ENCODE measurements at regions not wholly inside any gene's neighbourhood (a gene's known extent, or its start where the extent isn't known, plus 50 kb on each side); places are given as distances from the start of the nearest gene placed in this dataset.

DNA sequence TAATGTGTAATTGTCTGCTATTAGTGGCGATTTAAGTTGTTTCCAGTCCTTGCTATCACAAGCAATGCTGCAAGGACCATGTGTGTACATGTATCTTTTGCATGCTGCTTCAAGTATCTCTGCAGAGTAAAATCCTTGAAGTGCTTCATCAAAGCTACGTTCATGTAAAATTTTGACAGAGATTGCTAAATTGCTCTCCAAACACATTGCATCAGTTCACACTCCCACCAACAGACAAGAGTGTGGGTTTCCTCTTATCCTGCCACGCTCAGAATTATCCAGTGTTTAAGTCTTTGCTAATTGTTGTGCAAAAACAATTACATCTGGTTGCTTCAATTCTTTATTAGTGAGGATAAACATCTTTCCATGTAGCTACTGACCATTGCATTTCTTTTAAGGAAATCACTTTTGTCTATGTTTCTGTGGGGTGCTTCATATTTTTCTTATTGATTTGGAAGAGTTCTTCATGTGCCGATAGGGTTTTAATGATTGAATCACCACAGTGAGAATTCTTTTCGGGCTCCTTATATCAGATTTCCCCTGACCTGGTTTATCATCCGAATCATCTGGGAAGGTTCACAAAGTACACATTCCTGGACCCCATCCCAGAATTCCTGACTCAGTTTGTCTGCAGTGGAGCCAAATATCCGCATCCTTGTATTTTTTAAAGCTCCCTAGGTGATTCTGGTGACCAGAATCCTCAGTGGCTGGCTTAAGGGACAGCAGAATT lies 56.3 kb upstream of the GALNT2 start:
- no peak for DNase-seq

DNA sequence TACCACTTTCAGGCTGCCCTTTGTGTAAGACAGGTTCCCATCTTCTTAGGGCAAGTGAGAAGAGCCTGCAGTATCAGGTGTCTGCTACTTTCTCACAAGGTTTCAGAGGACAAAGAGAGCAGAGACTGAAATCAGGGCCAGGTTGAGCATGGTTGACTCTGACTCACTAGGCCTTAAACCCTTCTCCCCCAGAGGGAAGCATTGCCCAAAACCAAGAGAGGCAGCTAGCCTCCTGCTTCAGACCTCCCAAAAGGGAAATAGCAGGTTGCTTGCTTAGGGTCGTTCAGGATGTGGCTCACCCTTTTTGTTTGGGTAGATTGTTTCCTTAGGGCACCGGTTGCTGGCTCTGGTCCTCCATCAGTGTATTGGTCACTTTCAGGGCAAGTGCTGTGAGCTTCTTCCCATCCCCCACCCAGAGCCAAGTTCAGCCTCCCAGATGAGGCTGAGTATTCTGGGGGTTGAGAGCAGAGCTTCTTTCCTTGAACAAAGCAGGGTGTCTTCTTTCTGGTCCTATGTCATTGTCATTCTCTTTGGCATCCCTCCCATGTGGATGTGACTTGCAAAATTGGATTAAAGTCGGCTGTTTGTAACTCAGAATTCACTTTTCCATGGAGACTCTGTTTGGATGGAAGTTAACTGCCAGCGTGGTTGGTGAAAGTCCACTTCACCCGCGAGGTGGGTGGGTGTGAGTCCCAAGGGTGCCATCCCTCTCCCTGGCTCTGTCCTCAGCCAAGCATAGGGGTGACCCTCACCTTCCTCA lies 55.5 kb upstream of the GALNT2 start:
- no peak for DNase-seq

- no peak for DNase-seq
Observed at GRCh38 chr1:230012093-230012393, 55.0 kb upstream of the GALNT2 start.

DNA sequence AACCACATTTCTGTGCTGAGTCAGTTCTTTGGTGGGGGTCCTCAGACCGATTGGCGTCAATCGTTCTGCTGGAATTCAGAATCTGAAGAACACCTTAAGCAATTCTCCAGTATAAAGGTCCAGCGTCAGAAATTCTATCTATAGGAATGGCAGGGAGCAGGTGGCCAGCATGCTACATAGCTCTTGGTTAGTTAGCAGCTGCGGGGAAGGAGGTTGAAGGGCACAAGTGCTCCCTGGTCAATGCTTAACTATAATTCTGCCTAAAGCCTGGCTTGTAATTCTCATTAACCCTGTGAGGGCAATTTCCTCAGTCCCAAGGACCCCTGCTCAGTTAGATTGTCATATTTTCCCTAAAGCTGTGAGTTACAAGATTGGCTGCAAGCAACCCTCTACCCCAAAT lies 54.3 kb upstream of the GALNT2 start:
- no peak for DNase-seq

- no peak for DNase-seq
Observed at GRCh38 chr1:230016159-230016558, 50.9 kb upstream of the GALNT2 start.

Data from dermis blood vessel endothelial cell (primary cell).